ENCODE measurements at regions not wholly inside any gene's neighbourhood (a gene's known extent, or its start where the extent isn't known, plus 50 kb on each side); places are given as distances from the start of the nearest gene placed in this dataset.
"Not testable (repeated sequence)": the region's sequence is repeated elsewhere in the genome, so short reads cannot be mapped to it uniquely, and the experiment has no call there.

DNA sequence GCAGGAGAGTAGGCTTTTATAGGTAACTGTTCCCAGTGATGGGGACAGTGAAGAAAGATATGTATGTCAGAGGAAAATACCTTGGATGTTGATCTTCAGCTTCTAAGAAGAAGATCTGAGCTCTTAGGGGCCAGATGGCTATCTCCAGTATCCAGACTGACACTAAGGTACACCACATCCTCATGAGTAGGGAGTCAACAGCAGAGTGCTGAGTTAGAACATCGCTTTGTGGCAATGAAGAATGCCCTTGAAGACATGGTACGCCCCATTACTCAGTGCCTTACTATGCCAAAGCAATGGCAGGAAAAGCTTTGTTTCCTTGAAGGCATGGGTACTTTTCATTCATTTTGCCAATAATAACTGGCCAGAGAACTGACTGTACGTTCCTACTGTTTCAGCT lies 263.7 kb downstream of the CEMIP2 start:
- DNase-seq: no peak

DNA sequence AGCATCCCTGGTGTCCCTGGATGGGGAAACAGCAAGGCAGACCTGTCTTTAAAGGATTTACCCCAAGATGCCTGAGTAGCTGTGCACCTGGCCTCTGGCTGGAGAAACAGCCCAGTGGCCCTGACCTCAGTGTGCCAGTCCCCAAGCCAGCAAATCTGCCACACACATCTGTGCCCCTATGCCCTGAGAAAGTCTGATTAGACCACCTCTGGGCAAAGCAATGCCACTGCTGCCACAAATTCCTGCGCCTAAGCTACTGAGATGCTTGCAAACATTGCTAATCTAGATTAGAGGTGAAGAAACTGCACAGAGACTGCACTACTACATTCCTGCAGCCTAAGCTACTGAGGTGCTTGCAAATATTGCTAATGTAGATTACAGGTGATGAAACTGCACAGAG lies 269.6 kb downstream of the CEMIP2 start:
- no peak for DNase-seq

DNA sequence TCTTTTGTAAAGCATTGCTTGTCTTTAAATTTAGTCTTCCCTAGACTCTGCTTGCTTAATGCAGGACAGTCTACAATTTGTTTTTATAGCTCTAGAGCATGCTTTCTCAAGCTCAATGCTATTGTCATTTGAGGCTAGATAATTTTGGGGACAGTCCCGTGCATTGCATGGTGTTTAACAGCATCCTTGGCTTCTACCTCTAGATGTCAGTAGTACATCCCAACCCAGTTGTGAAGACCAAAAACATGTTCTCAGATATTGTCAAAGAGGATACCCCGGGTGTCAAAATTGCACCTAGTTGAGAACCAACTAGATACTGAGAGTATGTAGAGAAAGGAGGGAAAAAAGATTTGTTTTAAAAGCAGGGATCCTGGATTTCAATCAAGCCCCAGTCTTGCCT lies 277.5 kb downstream of the CEMIP2 start:
- no peak for DNase-seq

DNA sequence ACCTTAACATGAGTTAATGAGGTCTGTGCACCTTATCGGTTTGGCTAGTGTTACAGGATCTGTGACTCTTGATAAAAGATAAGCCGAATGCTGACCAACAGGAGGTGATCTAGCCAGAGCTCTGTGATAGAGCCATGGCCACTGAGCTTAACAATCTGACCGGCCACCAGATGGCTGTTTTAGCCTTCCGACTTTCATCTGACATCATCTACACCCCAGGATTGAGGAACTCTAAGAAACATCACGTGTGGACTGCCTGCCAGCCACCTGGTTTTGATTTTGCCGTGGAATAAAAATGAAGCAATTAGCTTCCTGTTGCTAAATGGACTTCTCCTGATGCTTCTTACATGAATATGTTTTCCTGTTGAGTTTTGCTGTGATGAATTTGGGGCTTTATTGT lies 281.3 kb downstream of the CEMIP2 start:
- DNase-seq: no peak

DNA sequence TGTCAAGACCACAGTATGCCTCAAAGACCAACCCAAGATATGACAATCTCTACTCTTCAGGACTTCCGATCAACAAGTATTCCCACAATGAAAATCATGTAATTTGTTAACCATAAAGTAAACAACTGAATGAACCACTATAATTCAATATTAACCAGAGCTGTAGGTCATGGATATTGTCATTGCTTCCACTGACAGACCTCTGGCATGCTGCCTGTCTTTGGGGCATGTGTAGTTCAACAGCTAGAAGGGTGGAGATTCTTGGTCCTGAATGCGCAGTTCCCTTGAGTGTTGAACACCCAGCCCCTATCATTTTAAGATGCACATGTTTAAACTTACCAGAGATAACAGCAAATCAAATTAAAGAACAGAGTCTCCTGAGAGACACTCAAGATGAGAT lies 283.0 kb downstream of the CEMIP2 start:
- no peak for DNase-seq

DNA sequence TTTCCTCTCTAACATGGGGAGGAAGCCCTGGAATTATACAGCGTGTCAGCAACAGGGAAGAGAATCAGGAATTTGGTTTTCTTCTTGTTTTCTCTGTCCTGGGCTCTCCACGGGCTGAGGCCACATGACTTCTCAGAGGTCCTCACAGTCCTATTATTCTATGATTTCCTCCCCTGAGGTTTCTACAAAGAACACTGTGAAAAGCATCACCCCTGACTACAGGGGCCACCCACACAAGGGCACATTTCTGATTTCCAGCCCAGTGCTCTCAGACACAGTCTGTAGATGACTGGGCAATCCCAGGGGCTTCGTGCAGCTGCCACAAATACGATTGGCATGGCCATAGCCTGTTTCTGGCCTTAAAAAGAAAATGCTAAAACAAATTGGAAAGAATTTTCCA lies 284.9 kb downstream of the CEMIP2 start:
- no peak for DNase-seq

DNA sequence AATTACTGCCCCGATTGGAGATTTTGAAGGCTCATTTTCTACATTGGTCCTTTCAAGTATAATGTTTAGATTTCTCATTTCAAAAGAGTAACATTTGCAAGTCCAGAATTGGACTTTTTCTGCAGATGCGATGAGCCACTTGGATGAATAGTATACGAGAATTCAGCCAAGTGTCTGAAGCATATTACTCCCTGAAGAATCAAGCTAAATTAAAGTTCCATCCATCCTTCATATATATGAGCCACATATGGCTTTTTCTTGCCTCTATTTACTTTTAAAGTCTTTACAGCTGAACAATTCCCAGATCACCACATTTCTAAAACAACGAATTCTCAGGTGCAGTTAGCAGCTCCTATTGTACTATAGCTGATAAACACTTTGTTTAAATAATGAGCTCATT lies 288.7 kb downstream of the CEMIP2 start:
- no peak for DNase-seq

DNA sequence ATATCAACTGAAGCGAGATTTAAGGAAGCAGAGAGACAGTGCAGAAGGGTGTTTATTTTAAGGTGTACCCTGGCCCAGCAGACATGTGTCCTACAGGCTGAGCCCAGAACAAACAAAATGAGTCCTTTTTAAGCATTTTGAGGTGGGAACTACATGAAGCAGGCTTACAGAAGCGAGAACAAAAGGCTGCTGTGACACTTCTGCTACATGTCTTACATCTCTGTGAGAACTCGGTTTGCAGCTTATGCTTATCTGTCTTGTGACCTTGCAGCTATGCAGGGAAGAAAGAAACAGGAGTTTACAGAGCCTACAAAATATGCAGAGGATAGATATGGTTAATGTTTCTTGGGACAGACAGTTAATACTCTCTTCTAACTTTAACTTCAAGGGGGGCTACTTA lies 295.9 kb downstream of the CEMIP2 start:
- no peak for DNase-seq

DNA sequence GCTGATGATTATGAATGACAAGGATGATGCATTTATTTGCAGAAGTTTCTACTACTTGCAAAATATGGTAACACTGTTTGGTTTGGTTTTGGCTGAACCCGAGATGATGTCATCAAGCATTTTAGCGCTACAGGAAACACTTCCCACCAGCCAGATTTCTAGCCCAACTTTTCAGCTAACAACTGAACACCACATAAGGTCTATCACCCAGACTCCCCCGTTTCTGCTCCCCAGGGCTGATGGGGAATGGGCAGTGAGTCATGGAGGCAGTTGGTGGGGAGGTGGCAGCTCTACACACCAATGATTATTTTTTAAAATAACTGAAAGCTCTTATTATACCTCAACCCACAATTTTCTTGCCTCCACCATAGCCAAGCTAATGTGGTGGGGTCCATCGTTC lies 302.9 kb downstream of the CEMIP2 start:
- DNase-seq: no peak

DNA sequence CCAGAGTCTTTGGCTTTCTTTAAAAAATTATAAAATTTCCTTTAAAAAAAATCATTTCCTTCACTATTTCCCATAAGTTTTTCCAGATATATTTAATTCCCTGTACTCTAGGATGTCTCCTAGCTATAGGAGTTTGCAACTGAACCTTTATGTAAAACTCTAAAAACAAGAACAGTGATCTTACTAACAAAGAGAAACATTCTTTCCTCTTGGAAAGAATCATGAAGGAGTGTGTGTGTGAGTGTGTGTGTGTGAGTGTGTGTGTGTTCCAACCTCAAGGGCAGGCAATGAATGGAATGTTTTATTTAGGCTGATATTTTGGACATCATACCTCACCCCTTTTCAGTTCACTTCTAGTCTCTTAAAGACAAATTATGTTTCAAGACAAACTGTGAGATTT lies 309.2 kb downstream of the CEMIP2 start:
- DNase-seq: no peak

DNA sequence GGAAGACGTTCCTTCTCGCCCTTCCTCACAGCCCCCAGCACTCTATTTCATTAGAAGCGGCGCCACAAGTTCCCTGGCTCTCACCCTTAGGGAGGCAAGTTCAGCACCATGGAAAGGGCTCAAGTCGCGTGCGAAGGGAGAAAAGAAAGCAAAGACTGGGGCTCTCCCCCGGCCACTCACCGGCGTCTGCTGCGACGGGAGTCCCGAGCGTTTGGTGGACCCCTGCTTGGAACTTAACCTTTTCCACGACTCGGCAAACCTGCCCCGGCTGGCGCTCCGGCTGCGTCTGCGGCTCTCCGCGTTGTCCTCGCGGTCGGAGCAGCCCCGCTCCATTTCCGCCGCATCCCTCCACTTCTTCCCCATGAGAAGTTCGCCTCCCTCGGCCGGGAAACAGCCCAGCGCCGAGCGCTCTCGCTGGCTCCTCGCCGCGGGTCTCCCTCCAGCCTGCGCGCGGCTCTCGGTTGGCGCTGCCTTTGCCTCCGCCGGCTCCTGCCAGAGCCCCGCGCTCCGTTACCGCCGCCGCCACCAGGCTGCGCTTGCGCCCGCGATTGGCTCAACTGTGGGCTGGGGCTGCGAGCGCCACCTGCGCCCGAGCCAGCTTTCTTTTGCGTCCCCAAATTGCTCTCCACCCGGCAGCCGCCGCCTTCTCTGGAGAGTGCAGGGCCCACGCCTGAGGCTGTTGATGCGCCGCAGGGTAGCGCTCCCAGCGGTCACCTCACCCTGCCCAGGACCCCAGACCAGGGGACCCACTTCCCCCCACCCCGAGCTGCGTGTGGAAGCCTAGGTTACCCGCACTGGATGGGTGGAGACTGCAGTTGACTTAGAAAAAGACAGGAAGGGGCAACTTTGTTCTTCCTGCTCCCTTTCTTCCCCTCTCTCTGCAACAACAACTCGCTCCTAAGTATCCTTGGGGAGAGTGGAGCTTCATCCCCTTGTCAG lies 321.6 kb downstream of the CEMIP2 start:
- peak in 1 of 2 experiments; percentile 20 for DNase-seq

DNA sequence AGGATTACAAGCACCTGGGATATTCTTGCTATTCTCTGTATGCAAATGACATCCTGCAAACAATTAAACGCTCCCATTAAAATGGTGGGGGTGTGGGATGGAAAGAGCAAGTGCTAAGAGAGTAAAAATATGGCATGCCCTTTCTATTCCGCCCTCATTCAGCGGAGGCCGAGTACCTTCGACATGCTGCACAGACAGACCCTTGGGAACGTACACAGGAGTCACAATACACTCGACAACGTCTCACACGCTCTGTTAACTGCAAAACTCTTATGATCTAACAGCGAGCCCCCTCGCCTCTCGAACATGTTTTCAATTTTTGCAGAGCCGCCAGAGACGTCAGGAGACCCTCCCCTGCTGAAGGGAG lies 322.2 kb downstream of the CEMIP2 start:
- no peak for DNase-seq

DNA sequence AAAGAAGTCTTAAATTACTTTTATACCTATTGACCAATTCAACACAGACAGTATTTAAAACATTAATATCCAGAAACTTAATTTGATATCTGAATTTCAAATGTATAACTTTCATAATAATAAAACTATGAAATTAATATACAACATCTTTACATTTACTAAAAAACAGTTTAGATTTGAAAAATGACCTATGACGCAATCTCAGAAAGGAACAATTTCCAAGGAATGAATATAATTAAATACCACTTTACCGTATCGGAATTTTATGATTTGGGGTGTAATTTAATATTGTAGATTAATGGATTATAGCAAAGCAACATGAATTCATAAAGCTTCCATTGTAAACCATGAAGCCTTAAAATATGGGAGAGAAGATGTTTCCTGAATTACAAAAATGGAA lies 321.5 kb upstream of the TRPM3 start:
- no peak for DNase-seq

DNA sequence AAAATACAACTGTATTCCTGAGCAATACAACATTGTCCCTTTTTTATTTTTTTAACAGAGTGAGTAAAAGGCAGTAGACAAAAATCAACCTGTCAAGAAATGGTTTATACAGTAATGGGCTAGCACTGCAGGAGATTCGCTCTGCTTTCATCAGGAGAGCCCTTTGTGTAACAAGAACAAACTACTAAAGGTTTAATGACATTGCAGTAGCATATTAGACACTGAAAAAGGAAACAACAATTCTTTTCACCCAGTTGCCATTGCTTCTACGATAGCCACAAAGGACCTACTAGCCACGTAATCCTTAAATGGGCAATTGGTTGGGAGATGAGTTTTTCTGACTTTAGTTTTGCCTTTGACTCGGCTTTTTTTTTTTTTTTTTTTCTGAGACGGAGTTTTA lies 319.8 kb upstream of the TRPM3 start:
- DNase-seq: no peak

DNA sequence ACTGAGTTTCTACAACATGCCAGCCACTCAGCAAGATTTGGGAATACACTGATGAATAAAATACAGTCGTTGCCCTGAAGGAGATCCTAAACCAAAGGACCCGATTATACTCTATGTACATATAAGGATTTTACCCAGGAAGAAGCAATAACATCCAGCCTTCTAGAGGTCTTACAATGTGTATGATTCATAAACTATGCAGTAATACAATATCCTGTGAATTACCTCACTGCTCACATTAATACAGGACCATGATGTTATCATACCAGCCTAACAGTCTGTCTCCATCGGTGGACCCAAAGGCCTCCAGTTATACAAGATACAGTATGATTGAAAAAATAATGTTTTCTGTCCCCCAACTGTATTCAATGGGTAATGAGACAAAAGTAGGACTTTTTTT lies 310.5 kb upstream of the TRPM3 start:
- no peak for DNase-seq

DNA sequence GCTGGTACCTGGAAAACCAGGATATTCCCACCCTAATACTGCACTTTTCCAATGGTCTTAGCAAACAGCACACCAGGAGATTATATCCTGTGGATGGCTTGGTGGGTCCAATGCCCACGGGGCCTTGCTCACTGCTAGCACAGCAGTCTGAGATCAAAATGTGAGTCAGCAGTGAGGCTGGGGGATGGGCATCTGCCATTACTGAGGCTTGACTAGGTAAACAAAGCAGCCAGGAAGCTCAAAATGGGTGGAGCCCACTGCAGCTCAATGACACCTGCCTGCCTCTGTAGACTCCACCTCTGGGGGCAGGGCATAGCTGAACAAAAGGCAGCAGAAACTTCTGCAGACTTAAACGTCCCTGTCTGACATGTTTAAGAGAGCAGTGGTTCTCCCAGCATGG lies 285.9 kb upstream of the TRPM3 start:
- DNase-seq: not testable (repeated sequence)

DNA sequence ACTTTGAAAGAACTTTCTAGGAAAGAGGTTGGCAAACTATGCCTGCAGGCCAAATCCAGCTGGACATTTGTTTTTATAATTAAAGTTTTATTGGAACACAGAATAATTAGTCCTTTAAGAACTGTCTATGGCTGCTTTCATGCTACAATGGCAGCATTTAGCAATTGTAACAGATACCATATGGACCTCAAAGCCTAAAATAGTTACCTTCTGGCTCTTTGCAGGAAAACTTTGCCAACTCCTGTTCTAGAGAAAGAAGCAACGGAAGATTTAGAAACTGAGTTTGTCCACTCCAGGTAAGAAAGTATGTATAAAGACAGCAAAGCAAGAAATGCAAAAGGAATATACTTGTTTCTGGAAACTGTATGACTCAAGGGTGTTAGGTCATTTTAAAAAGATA lies 281.7 kb upstream of the TRPM3 start:
- peak in 1 of 2 experiments; percentile 1 for DNase-seq

DNA sequence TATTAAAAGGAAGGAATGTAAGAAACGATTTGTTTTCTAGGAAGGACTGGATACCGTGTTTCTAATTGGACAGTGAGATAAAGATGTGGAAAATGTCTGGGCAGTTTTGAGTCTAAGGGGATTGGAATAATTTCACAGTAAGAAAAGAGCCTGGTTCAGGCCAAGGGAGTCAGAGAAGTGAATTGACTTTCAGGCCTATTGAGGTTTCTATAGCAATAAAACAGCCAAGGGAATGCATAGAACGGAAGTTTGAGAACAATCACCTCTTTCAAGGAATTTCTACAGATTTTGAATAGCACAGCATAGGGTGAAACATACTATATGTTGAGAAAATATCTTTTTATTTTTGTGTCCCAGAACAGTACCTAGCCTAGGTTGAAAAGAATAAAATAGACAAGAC lies 271.6 kb upstream of the TRPM3 start:
- DNase-seq: no peak

DNA sequence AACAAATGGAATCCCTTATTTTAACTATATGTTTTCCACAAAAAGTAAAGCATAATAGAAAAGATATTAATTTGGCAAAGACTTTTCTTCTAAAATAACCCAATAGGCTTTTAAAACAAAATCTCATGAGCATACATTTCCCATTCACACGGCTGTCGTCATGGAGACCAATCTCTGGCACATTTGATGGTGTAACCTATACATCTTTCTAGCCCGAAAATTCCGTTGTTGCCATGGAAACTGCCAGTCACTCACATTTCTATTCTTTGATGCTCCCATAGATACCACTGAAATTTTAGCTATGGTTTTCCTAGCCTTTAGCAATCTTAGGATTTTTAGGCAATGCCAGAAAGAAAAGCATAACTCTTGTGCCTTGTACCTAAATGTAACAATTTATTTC lies 262.9 kb upstream of the TRPM3 start:
- DNase-seq: peak in 1 of 2 experiments; percentile 1

DNA sequence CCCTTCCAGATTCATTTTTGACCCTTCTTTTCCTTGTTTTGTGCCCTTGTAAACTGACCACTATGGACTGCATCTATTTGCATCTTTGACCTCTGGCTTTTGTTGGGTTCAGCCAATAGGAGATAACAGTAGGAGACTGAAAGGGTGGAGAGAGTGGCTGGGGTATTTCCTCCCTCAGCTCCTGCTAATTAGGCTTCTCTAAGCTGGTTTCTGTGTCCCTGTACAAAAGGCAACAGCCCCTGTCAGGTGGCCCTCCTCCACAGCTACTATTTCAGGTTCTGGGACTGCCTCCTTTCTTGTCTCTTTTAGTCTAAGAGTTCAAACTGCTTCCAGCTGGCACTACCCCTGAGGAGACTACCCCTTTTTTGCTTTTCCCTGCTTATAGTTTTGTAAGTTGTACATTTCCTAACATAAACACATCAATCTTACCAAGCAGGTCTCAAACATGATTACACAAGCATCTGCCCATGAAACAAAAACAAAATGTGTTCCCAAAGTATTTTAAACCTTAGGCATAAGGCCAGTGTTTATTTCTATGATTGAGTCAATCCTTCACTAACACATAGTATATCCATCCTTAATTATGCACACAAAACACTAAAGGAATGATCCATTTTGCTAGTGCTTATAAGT lies 262.0 kb upstream of the TRPM3 start:
- DNase-seq: no peak

DNA sequence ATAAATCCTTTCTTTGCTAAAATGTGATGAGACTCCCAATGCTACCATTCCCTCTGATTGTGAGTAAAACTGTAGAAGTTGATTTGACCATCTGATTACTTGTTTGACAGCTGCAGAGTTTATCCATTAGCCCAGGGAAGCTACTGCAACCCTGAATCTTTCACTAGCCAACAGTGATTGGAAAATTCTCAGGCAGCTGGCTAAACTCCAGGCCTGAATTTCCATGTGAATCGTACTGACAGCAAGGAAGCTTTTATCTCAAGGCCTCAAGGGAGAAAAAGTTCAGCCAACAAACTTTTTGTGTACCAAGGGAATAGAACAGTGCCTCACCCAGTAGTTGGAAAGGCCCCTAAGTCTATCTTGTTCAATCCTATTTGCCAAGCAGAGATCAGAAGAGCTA lies 246.7 kb upstream of the TRPM3 start:
- no peak for DNase-seq

DNA sequence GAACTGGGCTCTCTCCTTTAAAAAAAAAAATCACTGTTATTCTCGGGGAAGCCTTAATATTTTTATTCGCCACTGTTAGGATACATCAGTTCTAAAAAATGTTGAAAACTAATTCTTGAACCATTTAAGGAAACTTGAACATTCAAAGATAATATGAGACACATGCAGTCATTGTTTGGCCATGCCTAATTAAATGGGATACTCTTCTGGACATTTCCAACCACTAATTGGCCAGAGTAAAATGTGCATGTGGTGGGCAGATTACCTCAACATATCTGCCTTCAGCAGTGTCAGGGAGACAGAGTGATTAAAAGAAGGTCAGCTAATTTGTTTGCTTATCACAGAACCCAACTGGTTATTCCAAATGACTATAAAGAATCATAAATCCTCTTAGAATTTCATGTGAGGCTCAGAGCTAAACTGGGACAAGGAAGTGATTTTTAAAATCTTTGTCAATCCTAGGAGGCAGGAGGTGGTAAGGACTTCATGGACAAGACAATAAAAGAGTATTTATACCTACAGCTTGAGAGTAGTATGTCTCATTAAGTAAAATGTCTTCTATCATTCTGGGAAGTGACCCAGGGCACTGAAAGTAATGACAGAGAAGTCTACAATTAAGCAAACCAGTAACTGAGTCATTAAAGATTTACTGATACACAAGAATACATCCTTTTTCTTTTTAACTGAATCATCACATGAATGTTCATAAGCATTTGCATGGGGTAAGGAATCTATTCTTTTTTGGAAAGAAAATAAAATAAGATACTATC lies 242.9 kb upstream of the TRPM3 start:
- no peak for DNase-seq

DNA sequence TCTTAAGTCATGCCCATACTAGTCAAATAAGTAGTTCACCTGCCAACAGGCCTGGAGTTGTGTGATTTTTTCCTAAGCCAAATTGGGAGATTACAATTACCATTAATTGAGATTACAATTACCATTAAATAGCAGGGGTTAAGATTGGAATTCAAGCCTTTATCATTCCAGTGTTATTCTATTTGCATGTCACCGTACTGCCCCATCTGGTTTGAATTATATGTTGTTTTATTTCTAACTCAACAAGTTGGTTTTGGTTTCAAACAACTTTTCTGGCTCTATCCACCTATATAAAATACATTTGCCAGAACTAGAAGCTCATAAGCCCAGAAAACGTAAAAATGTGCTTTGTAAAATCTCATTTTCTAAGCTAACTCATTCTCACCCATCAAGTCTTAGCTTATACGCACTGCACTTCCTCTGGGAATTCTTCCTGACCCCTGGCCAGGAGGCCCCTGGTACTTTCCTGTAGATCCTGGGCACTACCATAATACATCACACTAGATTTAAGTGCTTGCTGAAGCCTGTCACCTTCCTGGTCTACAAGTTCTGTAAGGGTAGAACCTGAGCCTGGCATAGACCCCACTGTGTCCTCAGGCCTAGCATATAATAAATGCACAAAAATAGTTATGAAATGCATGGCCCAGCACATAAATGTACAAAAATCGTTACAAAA lies 242.0 kb upstream of the TRPM3 start:
- DNase-seq: no peak
